SK-N-MC (cell line): ENCODE measurements at regions not wholly inside any gene's neighbourhood (a gene's known extent, or its start where the extent isn't known, plus 50 kb on each side); places are given as distances from the start of the nearest gene placed in this dataset.

Experiments used
- EZH2 ChIP-seq: fragments of 200-600 bp; sonication (generic); IDR thresholded peaks from one replicate; pipeline ENCODE4 v1.6.1; 2017; ENCODE audit warnings: antibody characterized with exemption
- FOXP2 ChIP-seq: optimal IDR thresholded peaks from 2 replicates; pipeline ENCODE3; 2011; ENCODE audit warnings: mild to moderate bottlenecking, moderate library complexity; ENCODE audit not compliant: insufficient read depth; ENCODE audit errors: extremely low read length, control extremely low read depth
- POLR2AphosphoS5 ChIP-seq: IDR thresholded peaks from 2 replicates; pipeline ENCODE4 v1.6.1; 2012; ENCODE audit warnings: mild to moderate bottlenecking, low read depth, low read length, borderline replicate concordance

- TF ChIP-seq EZH2 (no peak), FOXP2 (no peak), POLR2AphosphoS5 (no peak)
These were observed 144.0 kb downstream of the CYSLTR2 start for GRCh38 chr13:48797761-48798160.
